ENCODE measurements at regions not wholly inside any gene's neighbourhood (a gene's known extent, or its start where the extent isn't known, plus 50 kb on each side); places are given as distances from the start of the nearest gene placed in this dataset.

- no peak for DNase-seq (ENCODE audit: low read depth in 1 of 2, low spot score in 1 of 2)
- TF ChIP-seq ZFP36 (IDR thresholded peaks at IDR 0.05; ENCODE audit: borderline replicate concordance, partially characterized antibody) (no peak), POLR2A (IDR thresholded peaks at IDR 0.05; ENCODE audit: low read length) (no peak)
- CTCF ChIA-PET: no interaction called here
These were observed 342.2 kb downstream of the CDH26 start for GRCh38 chr20:60300374-60300773.

GRCh38 chr20:60302875-60303274 lies 344.7 kb downstream of the CDH26 start:
- POLR2A ChIA-PET: no interaction called here
- Histone ChIP-seq H3K9me3 (no peaks in the 10 kb centered on the region), H3K27ac (no peak overlapping the region), H3K4me1 (no peaks in the 10 kb centered on the region), H3K4me2 (no peak overlapping the region), H3K4me3 (no peak overlapping the region)
- no peak for DNase-seq (ENCODE audit: low read depth in 1 of 2, low spot score in 1 of 2)
- WGBS (ENCODE audit: missing lambda C conversion rate): 2% methylated on average over 6 of the region's 6 CpGs
- TF ChIP-seq RCOR1 (IDR thresholded peaks at IDR 0.05; ENCODE audit: low read depth, low read length) (no peak), MAFK (IDR thresholded peaks at IDR 0.05; ENCODE audit: partially characterized antibody) (no peak), MYC (IDR thresholded peaks at IDR 0.05; ENCODE audit: borderline replicate concordance, low read length) (no peak), HOXA7 (CRISPR knock-in tag; IDR thresholded peaks at IDR 0.05) (no peak), ZFP36 (IDR thresholded peaks at IDR 0.05; ENCODE audit: borderline replicate concordance, partially characterized antibody) (no peak), MAZ (IDR thresholded peaks at IDR 0.05; ENCODE audit: borderline replicate concordance, low read depth, low read length) (no peak)
- FAIRE-seq: no peak
- CTCF ChIA-PET: no interaction called here
- ATAC-seq: no peak

More at GRCh38 chr20:60300374-60300773, 342.2 kb downstream of the CDH26 start:
- no peaks in the 10 kb centered on the region for H3K4me1 ChIP-seq
- H3K27ac ChIP-seq: no peak overlapping the region
- H3K4me3 ChIP-seq: no peak overlapping the region
- no peak overlapping the region for H3K4me2 ChIP-seq
- no peaks in the 10 kb centered on the region for H3K9me3 ChIP-seq
- no peak for ATAC-seq
- 13% methylated on average over 3 of the region's 3 CpGs for WGBS (ENCODE audit: missing lambda C conversion rate)
- POLR2A ChIA-PET: no interaction called here
- FAIRE-seq: no peak

- no peak for ATAC-seq
- no peak for TF ChIP-seq GATA3 (IDR thresholded peaks at IDR 0.05; ENCODE audit: borderline replicate concordance)
- no peak for TF ChIP-seq RARB (CRISPR knock-in tag; IDR thresholded peaks at IDR 0.05)
- TF ChIP-seq HOXA7 (CRISPR knock-in tag; IDR thresholded peaks at IDR 0.05): no peak
- no peak for TF ChIP-seq ELK1 (IDR thresholded peaks at IDR 0.05; ENCODE audit: low read depth, low read length)
- TF ChIP-seq JUN (IDR thresholded peaks at IDR 0.05): no peak
- no peak for TF ChIP-seq ZNF302 (CRISPR knock-in tag; IDR thresholded peaks at IDR 0.05)
- no peak for TF ChIP-seq HES2 (IDR thresholded peaks at IDR 0.05)
- no peak for TF ChIP-seq TFCP2L1 (CRISPR knock-in tag; IDR thresholded peaks at IDR 0.05)
- 24% methylated on average over 7 of the region's 7 CpGs for WGBS (ENCODE audit: missing lambda C conversion rate)
- DNase-seq (ENCODE audit: low read depth in 1 of 2, low spot score in 1 of 2): no peak
- Histone ChIP-seq H3K9me3 (no peaks in the 10 kb centered on the region), H3K4me3 (no peak overlapping the region), H3K4me2 (no peak overlapping the region), H3K4me1 (no peaks in the 10 kb centered on the region), H3K27ac (no peak overlapping the region)
- POLR2A ChIA-PET: no interaction called here
- CTCF ChIA-PET: interaction anchor here (1.8 kb wide), 1 partner anchor 41 kb away, joined by 5 read pairs; no protein-coding TSS in a partner anchor
- no peak for FAIRE-seq
These were observed 345.9 kb downstream of the CDH26 start for GRCh38 chr20:60304026-60304590.

GRCh38 chr20:60304931-60305330 lies 346.7 kb downstream of the CDH26 start:
- FAIRE-seq (no peak), DNase-seq (ENCODE audit: low read depth in 1 of 2, low spot score in 1 of 2) (no peak), ATAC-seq (no peak)
- ChIA-PET CTCF (interaction anchor here (1.8 kb wide), 1 partner anchor 42 kb away, joined by 5 read pairs; no protein-coding TSS in a partner anchor), POLR2A (no interaction called here)
- WGBS (ENCODE audit: missing lambda C conversion rate): 9% methylated on average over 4 of the region's 4 CpGs
- TF ChIP-seq GATA3 (IDR thresholded peaks at IDR 0.05; ENCODE audit: borderline replicate concordance): no peak
- TF ChIP-seq MAFK (IDR thresholded peaks at IDR 0.05; ENCODE audit: partially characterized antibody): no peak
- no peak for TF ChIP-seq PHF8 (IDR thresholded peaks at IDR 0.05; ENCODE audit: borderline replicate concordance, low read depth)
- TF ChIP-seq TFCP2L1 (CRISPR knock-in tag; IDR thresholded peaks at IDR 0.05): no peak
- TF ChIP-seq EHMT2 (IDR thresholded peaks at IDR 0.05; ENCODE audit: low read depth): no peak
- no peak for TF ChIP-seq ATOH8 (CRISPR knock-in tag; IDR thresholded peaks at IDR 0.05; ENCODE audit: low read depth)
- no peak for TF ChIP-seq HOXA7 (CRISPR knock-in tag; IDR thresholded peaks at IDR 0.05)
- TF ChIP-seq RAD21 (conservative IDR thresholded peaks at IDR 0.05 in 1 of 2, IDR thresholded peaks at IDR 0.05 in 1 of 2): no peak
- TF ChIP-seq NPAS2 (CRISPR knock-in tag; IDR thresholded peaks at IDR 0.05; ENCODE audit: borderline replicate concordance): no peak
- no peak for TF ChIP-seq BHLHE40 (IDR thresholded peaks at IDR 0.05; ENCODE audit: low read depth, low read length)
- TF ChIP-seq FOSL2 (IDR thresholded peaks at IDR 0.05): no peak
- no peak for TF ChIP-seq FOSL2 (CRISPR knock-in tag; IDR thresholded peaks at IDR 0.05)
- TF ChIP-seq HES2 (IDR thresholded peaks at IDR 0.05): no peak
- TF ChIP-seq NFE2L2 (conservative IDR thresholded peaks at IDR 0.05; ENCODE audit: low read length): no peak
- no peak for TF ChIP-seq CEBPB (IDR thresholded peaks at IDR 0.05)
- no peak for TF ChIP-seq CTCF (IDR thresholded peaks at IDR 0.05)
- TF ChIP-seq POLR2A (IDR thresholded peaks at IDR 0.05; ENCODE audit: low read length): no peak
- no peaks in the 10 kb centered on the region for H3K4me1 ChIP-seq
- no peaks in the 10 kb centered on the region for H3K9me3 ChIP-seq
- no peak overlapping the region for H3K4me3 ChIP-seq
- H3K4me2 ChIP-seq: no peak overlapping the region
- H3K27ac ChIP-seq: no peak overlapping the region
